Thyroid gland (tissue), 4 donors: ENCODE measurements at regions not wholly inside any gene's neighbourhood (a gene's known extent, or its start where the extent isn't known, plus 50 kb on each side); places are given as distances from the start of the nearest gene placed in this dataset.

Experiments used
- POLR2A ChIP-seq, 2 donors: fragments of 450-650 bp; IDR thresholded peaks; one replicate each; pipeline ENCODE4 v1.6.1; 2017; ENCODE audit warnings: antibody characterized with exemption in 2 of 2, mild to moderate bottlenecking in 2 of 2, moderate library complexity in 1 of 2
- TF ChIP-seq, protein P1 (sequence below), 6 experiments: fragments of 200-600 bp in 3 of 6; fragments of 450-650 bp in 3 of 6; sonication (generic) in 3 of 6; IDR thresholded peaks; one replicate each; pipeline ENCODE4 v1.5.1; 2016 to 2019; ENCODE audit warnings: antibody characterized with exemption in 6 of 6, mild to moderate bottlenecking in 2 of 6, inconsistent platforms in 1 of 6, moderate library complexity in 1 of 6

DNA sequence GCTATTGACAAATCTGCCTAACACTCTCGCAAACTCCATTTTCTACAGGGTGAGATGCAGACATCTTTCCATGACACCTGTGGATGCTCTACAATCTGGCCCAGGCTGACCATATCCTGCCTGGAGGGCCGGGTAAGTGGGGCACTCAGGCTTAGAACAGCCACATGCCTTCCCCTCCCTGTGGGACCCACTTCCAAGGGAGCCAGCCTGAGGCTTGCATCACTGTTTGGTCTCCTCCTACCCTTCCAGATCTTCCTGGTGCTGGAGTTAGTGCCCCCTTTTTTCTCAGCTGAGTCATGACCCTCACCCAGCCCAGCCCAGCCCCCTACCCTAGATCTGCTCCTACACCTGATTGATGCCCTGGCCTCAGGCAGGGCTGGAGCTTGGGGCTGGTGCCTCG is 62.0 kb upstream of the KCNK12 start:
- TF ChIP-seq, protein P1, sequence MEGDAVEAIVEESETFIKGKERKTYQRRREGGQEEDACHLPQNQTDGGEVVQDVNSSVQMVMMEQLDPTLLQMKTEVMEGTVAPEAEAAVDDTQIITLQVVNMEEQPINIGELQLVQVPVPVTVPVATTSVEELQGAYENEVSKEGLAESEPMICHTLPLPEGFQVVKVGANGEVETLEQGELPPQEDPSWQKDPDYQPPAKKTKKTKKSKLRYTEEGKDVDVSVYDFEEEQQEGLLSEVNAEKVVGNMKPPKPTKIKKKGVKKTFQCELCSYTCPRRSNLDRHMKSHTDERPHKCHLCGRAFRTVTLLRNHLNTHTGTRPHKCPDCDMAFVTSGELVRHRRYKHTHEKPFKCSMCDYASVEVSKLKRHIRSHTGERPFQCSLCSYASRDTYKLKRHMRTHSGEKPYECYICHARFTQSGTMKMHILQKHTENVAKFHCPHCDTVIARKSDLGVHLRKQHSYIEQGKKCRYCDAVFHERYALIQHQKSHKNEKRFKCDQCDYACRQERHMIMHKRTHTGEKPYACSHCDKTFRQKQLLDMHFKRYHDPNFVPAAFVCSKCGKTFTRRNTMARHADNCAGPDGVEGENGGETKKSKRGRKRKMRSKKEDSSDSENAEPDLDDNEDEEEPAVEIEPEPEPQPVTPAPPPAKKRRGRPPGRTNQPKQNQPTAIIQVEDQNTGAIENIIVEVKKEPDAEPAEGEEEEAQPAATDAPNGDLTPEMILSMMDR (IDR thresholded peaks at IDR 0.05): no peak
- TF ChIP-seq POLR2A (IDR thresholded peaks at IDR 0.05): no peak
